ENCODE measurements at regions not wholly inside any gene's neighbourhood (a gene's known extent, or its start where the extent isn't known, plus 50 kb on each side); places are given as distances from the start of the nearest gene placed in this dataset.

GRCh38 chrX:74160358-74160757 lies 143.6 kb upstream of the ZCCHC13 start:
- TF ChIP-seq CTCF (IDR thresholded peaks at IDR 0.05; ENCODE audit: poor library complexity) (no peak), EZH2phosphoT487 (IDR thresholded peaks at IDR 0.05; ENCODE audit: low read depth, severe bottlenecking, unreplicated experiment) (no peak), EZH2 (IDR thresholded peaks at IDR 0.05; ENCODE audit: borderline replicate concordance) (no peak)

All from hepatocyte (in vitro differentiated cells).